ENCODE measurements at regions not wholly inside any gene's neighbourhood (a gene's known extent, or its start where the extent isn't known, plus 50 kb on each side); places are given as distances from the start of the nearest gene placed in this dataset.

DNA sequence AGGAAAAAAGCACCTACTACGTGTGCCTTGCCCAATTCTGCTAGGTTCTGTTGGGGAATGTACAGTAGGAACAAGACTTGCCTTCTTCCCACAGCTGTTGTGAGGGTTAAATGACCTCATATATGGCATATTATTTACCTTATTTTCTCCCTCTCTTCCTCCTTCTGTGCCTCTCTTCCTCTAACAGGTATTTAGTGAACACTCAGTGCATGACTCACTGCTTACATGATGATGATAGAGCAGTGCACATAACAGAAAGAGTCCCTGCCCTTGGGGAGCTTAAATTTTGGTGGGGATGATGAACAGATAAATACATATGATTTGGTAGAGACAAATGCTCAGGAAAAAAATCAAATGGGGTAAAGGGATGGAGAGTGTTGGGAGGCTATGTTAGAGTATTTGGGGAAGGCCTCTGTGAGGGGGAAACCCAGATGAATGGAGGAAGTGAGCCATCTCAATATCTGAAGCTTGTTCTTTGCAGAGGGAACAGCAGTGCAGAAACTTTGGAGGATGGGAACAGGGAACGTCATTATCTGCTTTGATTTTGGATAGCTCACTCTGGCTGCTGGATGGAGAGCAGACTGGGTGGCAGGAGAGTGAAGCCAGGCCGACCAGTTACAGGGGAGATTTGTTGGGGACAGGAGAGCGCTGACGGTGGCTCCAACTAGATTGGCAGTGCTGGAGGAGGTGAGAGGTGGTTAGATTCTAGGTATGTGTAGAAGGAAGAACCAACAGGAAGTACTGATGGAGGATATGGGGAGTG lies 95.5 kb upstream of the TENM4 start:
- POLR2A ChIA-PET = interaction anchor here (0.6 kb wide), 1 partner anchor 12 kb away, joined by 4 read pairs; no protein-coding TSS in a partner anchor
- BruUV-seq (replicated peaks) = no TSS peak
- no peak for FAIRE-seq
- TF ChIP-seq MED13 (CRISPR knock-in tag; IDR thresholded peaks at IDR 0.05) (no peak), HES4 (CRISPR knock-in tag; IDR thresholded peaks at IDR 0.05; ENCODE audit: borderline replicate concordance) (no peak), ZFX (CRISPR knock-in tag; IDR thresholded peaks at IDR 0.05; ENCODE audit: low read depth) (no peak), ZSCAN31 (CRISPR knock-in tag; IDR thresholded peaks at IDR 0.05; ENCODE audit: low read depth) (no peak), MBNL3 (CRISPR knock-in tag; conservative IDR thresholded peaks at IDR 0.05) (no peak), ZNF10 (CRISPR knock-in tag; IDR thresholded peaks at IDR 0.05; ENCODE audit: borderline replicate concordance, low read depth) (no peak), HCFC1 (IDR thresholded peaks at IDR 0.05; ENCODE audit: low read depth, low read length) (no peak), SRSF9 (IDR thresholded peaks at IDR 0.05; ENCODE audit: borderline replicate concordance, insufficient read depth, low read depth, low read length, poor library complexity, severe bottlenecking) (no peak), ERF (CRISPR knock-in tag; IDR thresholded peaks at IDR 0.05) (no peak), PRDM10 (CRISPR knock-in tag; IDR thresholded peaks at IDR 0.05; ENCODE audit: low read depth) (no peak), MNT (IDR thresholded peaks at IDR 0.05) (no peak), SOX6 (IDR thresholded peaks at IDR 0.05) (no peak), SOX6 (CRISPR knock-in tag; IDR thresholded peaks at IDR 0.05) (no peak), KMT2A (CRISPR knock-in tag; IDR thresholded peaks at IDR 0.05) (no peak), ZBTB38 (CRISPR knock-in tag; IDR thresholded peaks at IDR 0.05) (no peak), SALL2 (CRISPR knock-in tag; IDR thresholded peaks at IDR 0.05) (no peak)

More for the DNA sequence above, 95.5 kb upstream of the TENM4 start:
- 2% methylated on average over 4 of the region's 5 CpGs for WGBS (ENCODE audit: low lambda C conversion rate)
- Histone ChIP-seq H2AFZ (ENCODE audit: low read length) (no peak overlapping the region), H3K4me2 (ENCODE audit: low read depth, low read length) (no peak overlapping the region), H3K4me1 (ENCODE audit: insufficient read depth, low read length) (no peaks in the 10 kb centered on the region), H3K79me2 (ENCODE audit: insufficient read depth, low read length) (no peaks in the 10 kb centered on the region), H3K27ac (ENCODE audit: extremely low read length, insufficient read depth, low read length) (no peak overlapping the region), H4K20me1 (ENCODE audit: insufficient read depth, low read length) (no peaks in the 10 kb centered on the region), H3K36me3 (replicated peaks in 1 of 2; ENCODE audit: control insufficient read depth in 1 of 2, insufficient read depth in 2 of 2, low read length in 2 of 2) (no peaks in the 10 kb centered on the region), H3K27me3 (ENCODE audit: control insufficient read depth in 1 of 2, insufficient read depth in 2 of 2, low read length in 2 of 2) (no peaks in the 10 kb centered on the region), H3K4me3 (replicated peaks in 1 of 3; ENCODE audit: insufficient read depth in 1 of 3, low read depth in 2 of 3, low read length in 3 of 3) (no peak overlapping the region), H3K9ac (ENCODE audit: insufficient read depth, low read depth, low read length) (no peak overlapping the region), H3K9me3 (ENCODE audit: low read length) (no peaks in the 10 kb centered on the region)
- no peak for ATAC-seq
- no peak for DNase-seq (ENCODE audit: low spot score)
- intact Hi-C loops (cut with micrococcal nuclease; ENCODE audit: unreplicated experiment) = no loop called here
- in situ Hi-C loops (cut with HindIII; ENCODE audit: extremely low pct_ligation_motif_present, low pct_unique_long_range_greater_than_20kb) = no loop called here
- CTCF ChIA-PET (ENCODE audit: low intra/inter-chr PET ratio, low total read pairs) = no interaction called here
